PC-3 (cell line): ENCODE measurements at regions not wholly inside any gene's neighbourhood (a gene's known extent, or its start where the extent isn't known, plus 50 kb on each side); places are given as distances from the start of the nearest gene placed in this dataset.

Experiments used
- CTCF ChIP-seq: fragments of 300-600 bp; sonication (generic); conservative IDR thresholded peaks from 2 replicates; pipeline ENCODE4 v1.5.1; 2017; ENCODE audit warnings: antibody characterized with exemption, low read depth, mild to moderate bottlenecking, low read length
- EZH2 ChIP-seq: fragments of 300-600 bp; sonication (generic); IDR thresholded peaks from one replicate; pipeline ENCODE4 v1.6.1; 2017; ENCODE audit warnings: antibody characterized with exemption, mild to moderate bottlenecking, low read length; ENCODE audit not compliant: unreplicated experiment

- TF ChIP-seq CTCF (no peak), EZH2 (no peak)
Observed at GRCh38 chr2:160670618-160671017, 177.0 kb upstream of the RBMS1 start.
